Fibroblast of lung (primary cell): ENCODE measurements at regions not wholly inside any gene's neighbourhood (a gene's known extent, or its start where the extent isn't known, plus 50 kb on each side); places are given as distances from the start of the nearest gene placed in this dataset.

Experiments used
- CTCF ChIP-seq, 2 donors: IDR thresholded peaks in 1 of 2; conservative IDR thresholded peaks in 1 of 2; 1 replicate in 1 of 2; 2 replicates in 1 of 2; pipeline ENCODE4 v1.5.1; 2011 to 2012; ENCODE audit warnings: low read length in 2 of 2, control low read depth in 1 of 2, inconsistent platforms in 1 of 2, low read depth in 1 of 2, mild to moderate bottlenecking in 1 of 2
- EZH2 ChIP-seq: IDR thresholded peaks from 2 replicates; pipeline ENCODE4 v1.5.1; 2012; ENCODE audit warnings: low read length, control low read depth, mild to moderate bottlenecking; ENCODE audit errors: missing control alignments

GRCh38 chrX:25131055-25131454 lies 115.3 kb upstream of the ARX start:
- no peak for TF ChIP-seq CTCF (conservative IDR thresholded peaks at IDR 0.05 in 1 of 2, IDR thresholded peaks at IDR 0.05 in 1 of 2; ENCODE audit: low read depth in 1 of 2, low read length in 2 of 2)
- TF ChIP-seq EZH2: no peak
